NT2/D1 (cell line): ENCODE measurements at regions not wholly inside any gene's neighbourhood (a gene's known extent, or its start where the extent isn't known, plus 50 kb on each side); places are given as distances from the start of the nearest gene placed in this dataset.

Source experiments
- DNase-seq: peaks from one replicate; pipeline ENCODE4 v3.0.0-alpha.2; 2011; ENCODE audit warnings: low read depth, low spot score
- H3K27me3 ChIP-seq: 2 replicates; pipeline ENCODE4 v1.6.0; 2011; ENCODE audit warnings: mild to moderate bottlenecking; ENCODE audit not compliant: insufficient read length, insufficient read depth
- H3K36me3 ChIP-seq: 2 replicates; pipeline ENCODE4 v1.6.1; 2011; ENCODE audit warnings: mild to moderate bottlenecking, low read length, mixed read lengths; ENCODE audit not compliant: insufficient read depth, insufficient read length
- H3K4me1 ChIP-seq: 2 replicates; pipeline ENCODE4 v1.5.1; 2011; ENCODE audit not compliant: insufficient read depth, insufficient read length
- H3K4me3 ChIP-seq: 2 replicates; pipeline ENCODE4 v1.5.1; 2011; ENCODE audit warnings: low read depth; ENCODE audit not compliant: insufficient read length
- H3K9ac ChIP-seq: 2 replicates; pipeline ENCODE4 v1.6.0; 2011; ENCODE audit warnings: low read depth; ENCODE audit not compliant: insufficient read length
- H3K9me3 ChIP-seq: 2 replicates; pipeline ENCODE4 v1.5.1; 2011; ENCODE audit warnings: mild to moderate bottlenecking, low read length; ENCODE audit not compliant: insufficient read depth
- SUZ12 ChIP-seq: IDR thresholded peaks from 2 replicates; pipeline ENCODE4 v1.6.1; 2011; ENCODE audit not compliant: insufficient read length, insufficient read depth; ENCODE audit errors: extremely low read depth
- YY1 ChIP-seq: IDR thresholded peaks from 2 replicates; pipeline ENCODE4 v1.6.1; 2011; ENCODE audit not compliant: insufficient read length, insufficient read depth
- ZNF274 ChIP-seq: IDR thresholded peaks from 2 replicates; pipeline ENCODE4 v1.6.1; 2011; ENCODE audit warnings: mild to moderate bottlenecking, low read depth, low read length

DNA sequence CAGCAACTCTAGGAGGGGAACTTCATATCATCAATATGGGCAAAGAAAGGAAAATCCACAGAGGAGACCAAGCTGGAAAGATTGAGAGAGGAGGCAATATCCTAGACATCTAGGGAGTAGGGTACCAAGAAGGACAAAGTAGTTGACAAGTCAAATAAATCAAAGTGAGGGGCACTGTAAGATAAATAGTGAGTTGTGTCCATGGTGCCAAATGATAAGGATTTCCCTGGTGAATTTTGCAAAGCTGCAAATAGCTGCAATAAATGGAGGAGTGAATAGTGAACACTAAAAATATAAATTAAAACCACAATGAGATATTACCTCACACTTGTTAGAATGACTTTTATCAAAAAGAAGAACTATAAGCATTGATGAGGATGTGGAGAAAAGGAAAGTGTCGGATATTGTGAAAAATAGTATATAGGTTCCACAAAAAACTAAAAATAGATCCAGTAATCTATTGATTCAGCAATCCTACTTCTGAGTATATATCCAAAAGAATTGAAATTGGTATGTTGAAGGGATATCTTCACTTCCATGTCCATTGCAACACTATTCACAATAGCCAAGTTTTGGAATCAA is 258.2 kb upstream of the FN1 start:
- H3K4me3 ChIP-seq = no peak overlapping the region
- no peaks in the 10 kb centered on the region for H3K27me3 ChIP-seq
- H3K36me3 ChIP-seq = no peaks in the 10 kb centered on the region
- no peak overlapping the region for H3K9ac ChIP-seq
- no peak for DNase-seq
- H3K4me1 ChIP-seq = no peaks in the 10 kb centered on the region
- TF ChIP-seq ZNF274 (no peak), SUZ12 (no peak), YY1 (no peak)
- no peaks in the 10 kb centered on the region for H3K9me3 ChIP-seq

- H3K9ac ChIP-seq = no peak overlapping the region
- peak; percentile 6 for DNase-seq
- H3K36me3 ChIP-seq = no peaks in the 10 kb centered on the region
- H3K27me3 ChIP-seq = no peaks in the 10 kb centered on the region
- no peak for TF ChIP-seq ZNF274
- TF ChIP-seq SUZ12 = no peak
- TF ChIP-seq YY1 = no peak
- no peak overlapping the region for H3K4me3 ChIP-seq
- H3K4me1 ChIP-seq = no peaks in the 10 kb centered on the region
- H3K9me3 ChIP-seq = no peaks in the 10 kb centered on the region
Measured at GRCh38 chr2:215693193-215693998, 257.5 kb upstream of the FN1 start.

- Histone ChIP-seq H3K36me3 (no peaks in the 10 kb centered on the region), H3K27me3 (no peaks in the 10 kb centered on the region), H3K4me1 (no peaks in the 10 kb centered on the region), H3K9ac (no peak overlapping the region), H3K9me3 (no peaks in the 10 kb centered on the region), H3K4me3 (no peak overlapping the region)
- no peak for DNase-seq
- TF ChIP-seq YY1 (no peak), SUZ12 (no peak), ZNF274 (no peak)
Measured at GRCh38 chr2:215692387-215693079, 256.7 kb upstream of the FN1 start.

- TF ChIP-seq YY1 (no peak), SUZ12 (no peak)
- no peaks in the 10 kb centered on the region for H3K4me1 ChIP-seq
- no peak overlapping the region for H3K4me3 ChIP-seq
- H3K27me3 ChIP-seq = no peaks in the 10 kb centered on the region
- no peak for DNase-seq
- no peak overlapping the region for H3K9ac ChIP-seq
- H3K36me3 ChIP-seq = no peaks in the 10 kb centered on the region
- no peaks in the 10 kb centered on the region for H3K9me3 ChIP-seq
Measured at GRCh38 chr2:215691346-215691745, 255.5 kb upstream of the FN1 start.

- Histone ChIP-seq H3K4me3 (no peak overlapping the region), H3K27me3 (no peaks in the 10 kb centered on the region), H3K4me1 (no peaks in the 10 kb centered on the region), H3K9ac (no peak overlapping the region), H3K9me3 (peaks cover 16% of the 10 kb centered on the region; the same call in 1 of the 2 replicates), H3K36me3 (no peaks in the 10 kb centered on the region)
- DNase-seq = no peak
- TF ChIP-seq YY1 (no peak), ZNF274 (no peak), SUZ12 (no peak)
Measured at GRCh38 chr2:215687149-215688031, 251.5 kb upstream of the FN1 start.

GRCh38 chr2:215685238-215685990 is 249.5 kb upstream of the FN1 start:
- DNase-seq = no peak
- Histone ChIP-seq H3K4me1 (no peaks in the 10 kb centered on the region), H3K9me3 (peaks cover 16% of the 10 kb centered on the region; the same call in 1 of the 2 replicates), H3K9ac (no peak overlapping the region), H3K36me3 (no peaks in the 10 kb centered on the region), H3K27me3 (no peaks in the 10 kb centered on the region), H3K4me3 (no peak overlapping the region)
- TF ChIP-seq YY1 (no peak), ZNF274 (no peak), SUZ12 (no peak)
